Psoas muscle (tissue), 7 donors: ENCODE measurements at regions not wholly inside any gene's neighbourhood (a gene's known extent, or its start where the extent isn't known, plus 50 kb on each side); places are given as distances from the start of the nearest gene placed in this dataset.

Experiments
- ATAC-seq, 4 donors: fragments of 200-7000 bp; cut with Tn5 transposase; one replicate each; pipeline ENCODE4 v1.9.1; 2020; ENCODE audit warnings: moderate library complexity in 3 of 4, mild to moderate bottlenecking in 2 of 4
- DNase-seq, 2 donors: peaks; one replicate each; pipeline ENCODE4 v3.0.0-alpha.2; 2020
- H3K27ac ChIP-seq: fragments of 200-600 bp; one replicate; pipeline ENCODE4 v1.8.0; 2022
- H3K27me3 ChIP-seq, 3 donors: fragments of 200-600 bp in 1 of 3; one replicate each; pipeline versions ENCODE4 v1.6.1 to v1.8.0; 2013 to 2022; ENCODE audit warnings: low read length in 2 of 3, mild to moderate bottlenecking in 2 of 3, moderate library complexity in 1 of 3; ENCODE audit not compliant: insufficient read depth in 3 of 3
- H3K36me3 ChIP-seq, 2 donors: fragments of 200-600 bp in 1 of 2; one replicate each; pipeline versions ENCODE4 v1.6.1 to v1.8.0; 2013 to 2022; ENCODE audit warnings: low read depth in 1 of 2, mild to moderate bottlenecking in 1 of 2, moderate library complexity in 1 of 2; ENCODE audit not compliant: insufficient read depth in 1 of 2
- H3K4me1 ChIP-seq: fragments of 200-600 bp; one replicate; pipeline ENCODE4 v1.8.0; 2022
- H3K4me3 ChIP-seq: fragments of 200-600 bp; one replicate; pipeline ENCODE4 v1.8.0; 2022; ENCODE audit warnings: mild to moderate bottlenecking
- H3K9me3 ChIP-seq: fragments of 200-600 bp; one replicate; pipeline ENCODE4 v1.8.0; 2022
- WGBS, 3 donors: extraction: QIAGEN DNeasy Blood & Tissue Kit; methylation state at CpG; one replicate each; pipeline versions ENCODE4 v1.1.6 to v1.1.7; 2013; 5-methylcytosine and 5-hydroxymethylcytosine counted together
- intact Hi-C, 2 donors: fragments of 100-400 bp; cut with DNase I; formaldehyde crosslinking; loops; one replicate each; pipeline versions ENCODE4 v1.11.0 to v1.14.2; 2022
- TF ChIP-seq, protein P1 (sequence below): fragments of 200-600 bp; IDR thresholded peaks from one replicate; pipeline ENCODE4 v1.8.0; 2022; ENCODE audit warnings: antibody characterized with exemption
- donor health status: healthy with polysubstance abuse.
- donor health status: DM: no; HTN: no; CAD: no; lungs with moderate emphysema.
- donor health status: Bipolar disorder and iron deficiency.
- donor health status: healthy.
- donor health status: DM: yes; HTN: yes; CAD: no.
- donor health status: DM: no; HTN: no; CAD: no.
- donor health status: DM: yes; HTN: yes; CAD: no.

DNA sequence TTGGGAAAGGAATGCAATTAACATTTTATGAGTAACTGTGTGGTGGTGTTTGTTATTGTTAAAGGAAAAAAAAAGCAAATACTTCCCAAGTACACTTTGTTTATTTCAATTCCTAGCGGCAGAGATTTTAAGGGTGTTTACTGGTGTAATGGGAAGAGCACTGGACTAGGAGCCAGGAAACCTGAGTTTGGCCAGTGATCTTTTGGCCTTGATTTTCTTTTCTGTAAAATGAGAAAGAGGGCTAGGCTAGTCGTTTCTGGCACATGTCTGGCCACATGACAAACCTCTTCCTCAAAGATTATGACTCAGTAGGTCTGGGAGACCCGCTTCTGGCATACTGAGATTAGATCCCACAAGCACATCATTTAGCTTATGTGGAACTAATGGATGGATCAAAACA is 428.1 kb upstream of the NOX3 start:
- no peaks in the 10 kb centered on the region for H3K27me3 ChIP-seq
- TF ChIP-seq, protein P1, sequence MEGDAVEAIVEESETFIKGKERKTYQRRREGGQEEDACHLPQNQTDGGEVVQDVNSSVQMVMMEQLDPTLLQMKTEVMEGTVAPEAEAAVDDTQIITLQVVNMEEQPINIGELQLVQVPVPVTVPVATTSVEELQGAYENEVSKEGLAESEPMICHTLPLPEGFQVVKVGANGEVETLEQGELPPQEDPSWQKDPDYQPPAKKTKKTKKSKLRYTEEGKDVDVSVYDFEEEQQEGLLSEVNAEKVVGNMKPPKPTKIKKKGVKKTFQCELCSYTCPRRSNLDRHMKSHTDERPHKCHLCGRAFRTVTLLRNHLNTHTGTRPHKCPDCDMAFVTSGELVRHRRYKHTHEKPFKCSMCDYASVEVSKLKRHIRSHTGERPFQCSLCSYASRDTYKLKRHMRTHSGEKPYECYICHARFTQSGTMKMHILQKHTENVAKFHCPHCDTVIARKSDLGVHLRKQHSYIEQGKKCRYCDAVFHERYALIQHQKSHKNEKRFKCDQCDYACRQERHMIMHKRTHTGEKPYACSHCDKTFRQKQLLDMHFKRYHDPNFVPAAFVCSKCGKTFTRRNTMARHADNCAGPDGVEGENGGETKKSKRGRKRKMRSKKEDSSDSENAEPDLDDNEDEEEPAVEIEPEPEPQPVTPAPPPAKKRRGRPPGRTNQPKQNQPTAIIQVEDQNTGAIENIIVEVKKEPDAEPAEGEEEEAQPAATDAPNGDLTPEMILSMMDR: no peak
- 31 to 43% (median 34%) methylated on average over 3 of the region's 3 CpGs for WGBS, 3 donors
- no peaks in the 10 kb centered on the region for H3K9me3 ChIP-seq
- ATAC-seq (no peak), DNase-seq (no peak)
- intact Hi-C loops: no loop called here
- H3K36me3 ChIP-seq: no peaks in the 10 kb centered on the region
- no peak overlapping the region for H3K27ac ChIP-seq
- no peak overlapping the region for H3K4me3 ChIP-seq
- H3K4me1 ChIP-seq: no peaks in the 10 kb centered on the region

DNA sequence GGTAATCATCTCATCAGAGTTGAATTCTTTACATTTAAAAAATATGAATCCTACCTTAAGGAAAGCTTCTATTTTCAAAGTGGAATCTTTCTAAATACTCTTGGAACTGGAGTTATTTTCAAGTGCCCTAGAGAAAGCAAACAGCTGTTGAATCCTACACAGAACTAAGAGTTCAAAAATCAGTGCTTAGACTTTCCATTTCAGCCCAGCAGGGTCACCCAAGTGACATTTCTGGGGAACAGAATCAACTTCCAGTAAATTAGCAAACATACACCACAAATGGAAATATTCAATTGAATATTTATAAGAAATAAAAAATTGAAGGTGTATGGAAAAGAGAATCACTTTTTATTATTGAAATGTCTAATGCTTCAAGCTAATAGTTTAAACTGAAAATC is 427.7 kb upstream of the NOX3 start:
- Histone ChIP-seq H3K27me3 (no peaks in the 10 kb centered on the region), H3K9me3 (no peaks in the 10 kb centered on the region), H3K4me3 (no peak overlapping the region), H3K36me3 (no peaks in the 10 kb centered on the region), H3K4me1 (no peaks in the 10 kb centered on the region), H3K27ac (no peak overlapping the region)
- ATAC-seq: no peak
- TF ChIP-seq, protein P1: no peak
- no peak for DNase-seq
- intact Hi-C loops: no loop called here

DNA sequence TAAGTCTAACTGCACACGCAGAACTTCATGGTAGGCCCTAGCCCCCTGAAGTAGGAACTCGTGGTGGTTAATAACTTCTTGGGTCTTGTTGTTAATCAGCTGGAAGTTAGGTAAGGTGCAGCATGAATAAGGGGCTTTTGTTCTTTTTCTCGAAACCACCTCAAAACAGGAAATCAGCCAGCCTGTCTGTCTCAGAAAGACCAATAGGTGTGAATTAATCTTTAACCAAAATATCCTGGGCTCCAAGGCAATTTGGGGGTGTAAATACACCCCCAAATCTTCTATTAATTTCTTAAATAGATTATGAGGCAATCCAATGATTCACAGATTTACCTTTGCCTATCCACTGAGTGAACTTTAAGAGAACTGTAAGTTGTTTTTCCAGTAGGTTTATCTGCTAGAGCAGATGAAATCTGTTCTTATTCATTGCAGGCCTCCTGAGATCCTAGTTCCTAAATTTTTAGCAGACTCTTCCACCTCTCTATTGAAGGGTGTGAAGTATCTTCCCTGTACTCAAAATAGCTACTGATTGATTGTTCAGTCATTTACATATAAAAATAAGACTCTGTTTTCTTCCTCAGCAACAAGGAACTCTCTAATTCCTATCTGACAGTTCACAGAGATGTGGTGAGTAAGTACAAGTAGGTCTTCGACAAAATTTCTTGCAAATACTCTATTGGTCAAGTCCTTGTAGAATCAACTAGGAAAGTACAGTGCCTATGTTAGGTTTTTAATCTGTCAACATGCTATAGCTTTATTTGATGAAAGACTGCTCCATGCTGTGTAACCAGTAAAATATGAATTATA is 427.1 kb upstream of the NOX3 start:
- WGBS, 3 donors: 62 to 77% (median 63%) methylated on average over 4 of the region's 4 CpGs
- no peaks in the 10 kb centered on the region for H3K4me1 ChIP-seq
- ATAC-seq: no peak
- intact Hi-C loops: no loop called here
- TF ChIP-seq, protein P1: no peak
- no peak overlapping the region for H3K4me3 ChIP-seq
- no peaks in the 10 kb centered on the region for H3K36me3 ChIP-seq
- no peaks in the 10 kb centered on the region for H3K9me3 ChIP-seq
- no peak overlapping the region for H3K27ac ChIP-seq
- no peaks in the 10 kb centered on the region for H3K27me3 ChIP-seq
- no peak for DNase-seq

DNA sequence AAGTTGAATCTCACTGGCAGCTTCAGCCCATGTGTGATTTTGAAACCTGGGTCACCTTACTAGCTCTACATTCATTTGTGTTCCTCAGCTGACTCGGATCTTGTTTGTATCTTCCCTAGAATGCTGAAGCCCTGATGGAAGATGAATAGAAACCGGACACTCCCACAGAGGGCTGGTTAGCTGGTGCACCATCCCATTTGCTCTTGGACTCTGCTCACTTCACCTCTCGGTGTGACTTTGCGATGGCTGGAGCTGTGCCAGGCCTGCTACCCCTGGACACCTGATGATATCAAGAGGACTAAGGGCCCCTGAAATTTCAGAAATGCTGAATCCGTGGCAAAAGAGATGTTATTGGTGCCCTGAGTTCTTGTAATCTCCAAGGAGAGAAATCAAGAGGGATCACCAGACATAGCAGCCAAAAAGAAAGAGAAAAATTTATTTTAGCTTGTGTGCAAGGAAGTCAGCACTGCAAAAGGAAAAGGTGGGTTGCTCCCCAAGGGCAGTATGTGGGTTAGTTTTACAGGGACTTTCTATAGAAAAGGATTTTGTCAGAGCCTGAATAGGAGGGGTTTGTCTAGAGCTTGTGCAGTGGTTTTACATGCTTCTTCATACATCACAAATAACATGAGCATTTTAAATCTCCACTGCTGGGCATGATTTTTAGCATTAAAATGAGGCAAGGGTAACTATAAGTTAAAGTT is 426.3 kb upstream of the NOX3 start:
- WGBS, 3 donors: 47 to 61% (median 57%) methylated on average over 5 of the region's 5 CpGs

More for the DNA sequence above, 426.3 kb upstream of the NOX3 start:
- H3K36me3 ChIP-seq: no peaks in the 10 kb centered on the region
- no peak for DNase-seq
- no peaks in the 10 kb centered on the region for H3K9me3 ChIP-seq
- intact Hi-C loops: no loop called here
- no peak overlapping the region for H3K4me3 ChIP-seq
- no peak for ATAC-seq
- TF ChIP-seq, protein P1: no peak
- no peaks in the 10 kb centered on the region for H3K4me1 ChIP-seq
- no peak overlapping the region for H3K27ac ChIP-seq
- H3K27me3 ChIP-seq: no peaks in the 10 kb centered on the region
